8988T (cell line): ENCODE measurements at regions not wholly inside any gene's neighbourhood (a gene's known extent, or its start where the extent isn't known, plus 50 kb on each side); places are given as distances from the start of the nearest gene placed in this dataset.
A peak's percentile ranks its signal among the peaks of the same experiment; 100 is the strongest.
"Not testable (repeated sequence)": the region's sequence is repeated elsewhere in the genome, so short reads cannot be mapped to it uniquely, and the experiment has no call there.

ENCODE experiments used
- DNase-seq: peaks from one replicate; pipeline ENCODE4 v3.0.0; 2011

GRCh38 chr7:25069900-25070443, 55.1 kb downstream of the CYCS start:
- peak; percentile 29 for DNase-seq

GRCh38 chr7:25068502-25069213, 56.4 kb downstream of the CYCS start:
- DNase-seq: no peak

- DNase-seq: no peak
Observed at GRCh38 chr7:25067726-25068501, 57.1 kb downstream of the CYCS start.

- DNase-seq: no peak
Observed at GRCh38 chr7:25066253-25066652, 58.8 kb downstream of the CYCS start.

- DNase-seq: no peak
Observed at GRCh38 chr7:25062380-25062779, 62.7 kb downstream of the CYCS start.

GRCh38 chr7:25060487-25061055, 64.5 kb downstream of the CYCS start:
- no peak for DNase-seq

- no peak for DNase-seq
Observed at GRCh38 chr7:25059576-25059975, 65.5 kb downstream of the CYCS start.

- DNase-seq: no peak
Observed at GRCh38 chr7:25056368-25056767, 68.7 kb downstream of the CYCS start.

- DNase-seq: no peak
Observed at GRCh38 chr7:25055520-25056220, 69.4 kb downstream of the CYCS start.

- DNase-seq: no peak
Observed at GRCh38 chr7:25054819-25055519, 70.1 kb downstream of the CYCS start.

- no peak for DNase-seq
Observed at GRCh38 chr7:25050223-25050622, 70.2 kb upstream of the OSBPL3 start.

- DNase-seq: no peak
Observed at GRCh38 chr7:25048444-25048834, 68.5 kb upstream of the OSBPL3 start.

- not testable (repeated sequence) for DNase-seq
Observed at GRCh38 chr7:25047571-25048443, 67.8 kb upstream of the OSBPL3 start.

- no peak for DNase-seq
Observed at GRCh38 chr7:25037325-25037724, 57.3 kb upstream of the OSBPL3 start.

- no peak for DNase-seq
Observed at GRCh38 chr7:25035274-25035673, 55.3 kb upstream of the OSBPL3 start.

GRCh38 chr7:25034136-25034535, 54.2 kb upstream of the OSBPL3 start:
- no peak for DNase-seq

GRCh38 chr7:25032774-25033743, 53.1 kb upstream of the OSBPL3 start:
- no peak for DNase-seq

- DNase-seq: no peak
Observed at GRCh38 chr7:25031432-25031831, 51.5 kb upstream of the OSBPL3 start.

GRCh38 chr7:25031007-25031406, 51.0 kb upstream of the OSBPL3 start:
- DNase-seq: no peak
